Iris pigment epithelial cell (primary cell): ENCODE measurements at regions not wholly inside any gene's neighbourhood (a gene's known extent, or its start where the extent isn't known, plus 50 kb on each side); places are given as distances from the start of the nearest gene placed in this dataset.

Source experiments
- DNase-seq: peaks from one replicate; pipeline ENCODE4 v3.0.0-alpha.2; 2011; ENCODE audit warnings: low read depth

GRCh38 chr15:27702581-27702980, 396.5 kb downstream of the OCA2 start:
- DNase-seq, result no peak

GRCh38 chr15:27701956-27702355, 397.2 kb downstream of the OCA2 start:
- DNase-seq, result no peak

- no peak for DNase-seq
These were observed 398.1 kb downstream of the OCA2 start for GRCh38 chr15:27701014-27701413.

- DNase-seq, result no peak
These were observed 399.4 kb downstream of the OCA2 start for GRCh38 chr15:27699699-27700098.

GRCh38 chr15:27696530-27696929, 402.6 kb downstream of the OCA2 start:
- DNase-seq, result no peak

GRCh38 chr15:27695726-27696125, 403.4 kb downstream of the OCA2 start:
- no peak for DNase-seq

GRCh38 chr15:27694506-27695087, 404.5 kb downstream of the OCA2 start:
- no peak for DNase-seq

- no peak for DNase-seq
These were observed 405.8 kb downstream of the OCA2 start for GRCh38 chr15:27693280-27693679.

GRCh38 chr15:27692438-27692837, 406.7 kb downstream of the OCA2 start:
- DNase-seq, result no peak

GRCh38 chr15:27690290-27690689, 408.8 kb downstream of the OCA2 start:
- no peak for DNase-seq

GRCh38 chr15:27686971-27687370, 412.1 kb downstream of the OCA2 start:
- no peak for DNase-seq

- peak; percentile 15 for DNase-seq
These were observed 412.7 kb downstream of the OCA2 start for GRCh38 chr15:27686369-27686768.

- DNase-seq, result no peak
These were observed 413.5 kb downstream of the OCA2 start for GRCh38 chr15:27685644-27686043.

- no peak for DNase-seq
These were observed 416.0 kb downstream of the OCA2 start for GRCh38 chr15:27683121-27683520.

- DNase-seq, result no peak
These were observed 418.1 kb downstream of the OCA2 start for GRCh38 chr15:27681038-27681437.

GRCh38 chr15:27679731-27680471, 419.2 kb downstream of the OCA2 start:
- DNase-seq, result no peak

- no peak for DNase-seq
These were observed 419.9 kb downstream of the OCA2 start for GRCh38 chr15:27679203-27679602.

GRCh38 chr15:27677951-27678350, 421.2 kb downstream of the OCA2 start:
- DNase-seq, result no peak

GRCh38 chr15:27676647-27677046, 422.5 kb downstream of the OCA2 start:
- DNase-seq, result no peak

GRCh38 chr15:27675571-27675970, 423.5 kb downstream of the OCA2 start:
- DNase-seq, result no peak

- DNase-seq, result no peak
These were observed 424.3 kb downstream of the OCA2 start for GRCh38 chr15:27674826-27675225.

GRCh38 chr15:27673766-27674445, 425.2 kb downstream of the OCA2 start:
- DNase-seq, result no peak

GRCh38 chr15:27672537-27672936, 426.6 kb downstream of the OCA2 start:
- DNase-seq, result no peak
